B cell (primary cell): ENCODE measurements at regions not wholly inside any gene's neighbourhood (a gene's known extent, or its start where the extent isn't known, plus 50 kb on each side); places are given as distances from the start of the nearest gene placed in this dataset.

ENCODE experiments used
- ATAC-seq: fragments of 200-7000 bp; cut with Tn5 transposase; one replicate; pipeline ENCODE4 v1.10.0; 2021; ENCODE audit warnings: low read depth, mild to moderate bottlenecking, moderate number of reproducible peaks, moderate library complexity
- CTCF ChIA-PET: fragments of 350-600 bp; sonication (Branson Sonifier 250); formaldehyde crosslinking; loops from one replicate; lab custom pipeline; 2021; ENCODE audit warnings: antibody characterized with exemption, inconsistent platforms; lab: Charles Lee
- POLR2A ChIA-PET: fragments of 350-600 bp; sonication (Branson Sonifier 250); formaldehyde crosslinking; loops from one replicate; lab custom pipeline; 2021; ENCODE audit warnings: antibody characterized with exemption; lab: Charles Lee
- DNase-seq: peaks from one replicate; pipeline ENCODE4 v3.0.0; 2013
- H2AFZ ChIP-seq: 2 replicates; pipeline ENCODE4 v1.6.1; 2012; ENCODE audit warnings: mild to moderate bottlenecking, low read depth, low read length; ENCODE audit not compliant: insufficient read depth, poor library complexity, severe bottlenecking
- H3K27ac ChIP-seq, 2 donors: 1 replicate in 1 of 2; 2 replicates in 1 of 2; pipeline ENCODE4 v1.5.1; 2012 to 2013; ENCODE audit warnings: low read length in 2 of 2, mild to moderate bottlenecking in 2 of 2, moderate library complexity in 1 of 2
- H3K27me3 ChIP-seq, 4 experiments: fragments of 200-600 bp in 1 of 4; sonication (generic) in 1 of 4; replicated peaks in 1 of 4; 1 replicate in 2 of 4; 2 replicates in 2 of 4; pipeline versions ENCODE4 v1.6.1 to v1.7.0; 2013 to 2016; ENCODE audit warnings: low read length in 3 of 4, mild to moderate bottlenecking in 2 of 4, mixed read lengths in 1 of 4, moderate library complexity in 1 of 4; ENCODE audit not compliant: insufficient read depth in 4 of 4, control insufficient read depth in 3 of 4; ENCODE audit errors: control extremely low read depth in 1 of 4
- H3K36me3 ChIP-seq, 2 experiments: replicated peaks in 1 of 2; 1 replicate in 1 of 2; 2 replicates in 1 of 2; pipeline versions ENCODE4 v1.6.1 to v1.7.1; 2013; ENCODE audit warnings: low read length in 1 of 2; ENCODE audit not compliant: insufficient read depth in 2 of 2, control insufficient read depth in 1 of 2; ENCODE audit errors: control extremely low read depth in 1 of 2, extremely low read depth in 1 of 2
- H3K4me1 ChIP-seq, 2 donors: fragments of 200-600 bp in 1 of 2; sonication (generic) in 1 of 2; 1 replicate in 1 of 2; 2 replicates in 1 of 2; pipeline versions ENCODE4 v1.5.1 to v1.6.1; 2013 to 2017; ENCODE audit warnings: low read length in 2 of 2; ENCODE audit not compliant: control insufficient read depth in 2 of 2, insufficient read depth in 2 of 2
- H3K4me2 ChIP-seq: replicated peaks from 2 replicates; pipeline ENCODE3; 2012; ENCODE audit warnings: mild to moderate bottlenecking, low read depth, low read length; ENCODE audit not compliant: poor library complexity, severe bottlenecking
- H3K4me3 ChIP-seq, 5 experiments: fragments of 200-600 bp in 1 of 5; sonication (generic) in 1 of 5; 1 replicate in 3 of 5; 2 replicates in 2 of 5; pipeline versions ENCODE4 v1.5.1 to v1.7.0; 2011 to 2016; ENCODE audit warnings: low read length in 4 of 5, mild to moderate bottlenecking in 4 of 5, low read depth in 2 of 5, control low read depth in 1 of 5, moderate library complexity in 1 of 5; ENCODE audit not compliant: insufficient read depth in 1 of 5; ENCODE audit errors: control extremely low read depth in 1 of 5, extremely low read depth in 1 of 5
- H3K79me2 ChIP-seq: fragments of 200-600 bp; sonication (generic); one replicate; pipeline ENCODE4 v1.6.0; 2016; ENCODE audit warnings: low read length; ENCODE audit not compliant: control insufficient read depth, insufficient read depth
- H3K9ac ChIP-seq: fragments of 200-600 bp; sonication (generic); 2 replicates; pipeline ENCODE4 v1.6.1; 2017; ENCODE audit warnings: mild to moderate bottlenecking, low read length, moderate library complexity
- H3K9me3 ChIP-seq, 3 donors: one replicate each; pipeline versions ENCODE4 v1.6.1 to v1.7.1; 2013; ENCODE audit warnings: low read length in 2 of 3; ENCODE audit not compliant: control insufficient read depth in 2 of 3, insufficient read depth in 1 of 3; ENCODE audit errors: control extremely low read depth in 1 of 3
- H4K20me1 ChIP-seq: 2 replicates; pipeline ENCODE4 v1.6.0; 2012; ENCODE audit warnings: mild to moderate bottlenecking, low read length; ENCODE audit not compliant: insufficient read depth, control insufficient read depth, poor library complexity, severe bottlenecking
- H3K27ac Mint-ChIP-seq: one replicate; pipeline ENCODE4 v1.8.0; 2021; ENCODE audit warnings: mixed read lengths
- H3K27me3 Mint-ChIP-seq: one replicate; pipeline ENCODE4 v1.8.0; 2021; ENCODE audit warnings: mixed read lengths
- H3K4me1 Mint-ChIP-seq: one replicate; pipeline ENCODE4 v1.8.0; 2021; ENCODE audit warnings: mixed read lengths
- H3K4me3 Mint-ChIP-seq: one replicate; pipeline ENCODE4 v1.8.0; 2021; ENCODE audit warnings: mixed read lengths
- H3K9me3 Mint-ChIP-seq: one replicate; pipeline ENCODE4 v1.8.0; 2022; ENCODE audit warnings: mixed read lengths; ENCODE audit not compliant: insufficient read depth
- CTCF ChIP-seq: fragments of 200-600 bp; IDR thresholded peaks from one replicate; pipeline ENCODE4 v1.8.0; 2022; ENCODE audit warnings: antibody characterized with exemption, mild to moderate bottlenecking
- EZH2 ChIP-seq: IDR thresholded peaks from 2 replicates; pipeline ENCODE4 v1.6.1; 2012; ENCODE audit warnings: borderline replicate concordance, low read depth, mild to moderate bottlenecking, moderate library complexity, low read length; ENCODE audit not compliant: insufficient read depth, poor library complexity, severe bottlenecking
- WGBS: methylation state at CpG from one replicate; pipeline ENCODE4 v1.1.5; 2013; ENCODE audit warnings: missing lambda C conversion rate; ENCODE audit not compliant: insufficient coverage; 5-methylcytosine and 5-hydroxymethylcytosine counted together
- intact Hi-C: fragments of 100-400 bp; cut with micrococcal nuclease; formaldehyde crosslinking; loops from one replicate; pipeline ENCODE4 v1.10.0; 2022

DNA sequence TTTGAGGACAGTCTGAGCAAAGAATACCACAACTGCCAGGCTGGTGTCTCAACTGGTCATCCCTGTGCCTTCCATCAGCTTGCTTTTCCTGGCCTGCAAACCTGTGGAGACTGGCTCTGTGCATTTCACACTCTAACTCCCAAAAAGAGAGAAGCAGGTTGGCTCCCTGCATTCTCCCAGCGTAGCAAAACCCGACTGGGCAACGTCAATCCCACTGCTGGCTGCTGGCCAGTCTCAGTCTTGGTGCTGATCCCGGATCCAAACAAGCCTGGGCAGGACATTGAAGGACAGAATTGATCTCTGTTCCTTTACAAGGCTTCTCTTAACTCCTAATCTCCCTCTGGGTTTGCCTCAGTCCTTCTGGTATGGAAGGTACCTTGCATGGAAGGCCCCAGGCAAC lies 65.4 kb downstream of the FZD10 start:
- H2AFZ ChIP-seq, result no peak overlapping the region
- POLR2A ChIA-PET, result no interaction called here
- no peaks in the 10 kb centered on the region for H3K4me1 ChIP-seq
- DNase-seq (no peak), ATAC-seq (no peak)
- WGBS, result 80% methylated on average over 1 of the region's 4 CpGs
- intact Hi-C loops, result no loop called here
- CTCF ChIA-PET, result no interaction called here
- H3K79me2 ChIP-seq, result no peaks in the 10 kb centered on the region
- no peak overlapping the region for H3K27ac ChIP-seq
- H3K9me3 Mint-ChIP-seq, result peaks cover 3% of the 10 kb centered on the region
- no peaks in the 10 kb centered on the region for H3K36me3 ChIP-seq
- TF ChIP-seq EZH2 (no peak), CTCF (no peak)
- H3K9me3 ChIP-seq, result peaks cover 0 to 25% (median 0%) of the 10 kb centered on the region in 3 donors
- no peaks in the 10 kb centered on the region for H3K27me3 ChIP-seq
- H4K20me1 ChIP-seq, result no peaks in the 10 kb centered on the region
- no peak overlapping the region for H3K27ac Mint-ChIP-seq
- H3K4me2 ChIP-seq, result no peak overlapping the region
- H3K4me3 Mint-ChIP-seq, result no peak overlapping the region
- H3K9ac ChIP-seq, result no peak overlapping the region
- H3K4me3 ChIP-seq, result no peak overlapping the region
- no peaks in the 10 kb centered on the region for H3K27me3 Mint-ChIP-seq
- H3K4me1 Mint-ChIP-seq, result no peaks in the 10 kb centered on the region

- no peak overlapping the region for H3K4me2 ChIP-seq
- H3K4me3 Mint-ChIP-seq, result no peak overlapping the region
- H3K4me3 ChIP-seq, result no peak overlapping the region
- no peak overlapping the region for H3K9ac ChIP-seq
- ChIA-PET POLR2A (no interaction called here), CTCF (no interaction called here)
- no peaks in the 10 kb centered on the region for H3K79me2 ChIP-seq
- no peaks in the 10 kb centered on the region for H3K4me1 Mint-ChIP-seq
- no peaks in the 10 kb centered on the region for H4K20me1 ChIP-seq
- TF ChIP-seq CTCF (no peak), EZH2 (no peak)
- no peaks in the 10 kb centered on the region for H3K27me3 Mint-ChIP-seq
- no peak for ATAC-seq
- H3K27me3 ChIP-seq, result no peaks in the 10 kb centered on the region
- no peaks in the 10 kb centered on the region for H3K36me3 ChIP-seq
- DNase-seq, result no peak
- WGBS, result 82% methylated on average over 9 of the region's 9 CpGs
- no peak overlapping the region for H3K27ac Mint-ChIP-seq
- no peaks in the 10 kb centered on the region for H3K9me3 Mint-ChIP-seq
- H2AFZ ChIP-seq, result no peak overlapping the region
- peaks cover 0 to 5% (median 0%) of the 10 kb centered on the region in 3 donors for H3K9me3 ChIP-seq
- no peak overlapping the region for H3K27ac ChIP-seq
- intact Hi-C loops, result no loop called here
- H3K4me1 ChIP-seq, result no peaks in the 10 kb centered on the region
Measured at GRCh38 chr12:130236446-130236845, 74.2 kb downstream of the FZD10 start.
